Neural cell (in vitro differentiated cells): ENCODE measurements at regions not wholly inside any gene's neighbourhood (a gene's known extent, or its start where the extent isn't known, plus 50 kb on each side); places are given as distances from the start of the nearest gene placed in this dataset.

Source experiments
- H2AFZ ChIP-seq: fragments of 200-600, 300-800 bp; sonication (generic), shearing (Covaris generic); 2 replicates; pipeline ENCODE4 v1.6.0; 2014; ENCODE audit warnings: low read depth, mild to moderate bottlenecking, antibody characterized with exemption, low read length, moderate library complexity
- H3F3A ChIP-seq: fragments of 200-600 bp; shearing (Covaris generic); 2 replicates; pipeline ENCODE4 v1.6.1; 2016; ENCODE audit warnings: mild to moderate bottlenecking, moderate library complexity, mixed read lengths, antibody characterized with exemption, low read length; ENCODE audit not compliant: insufficient read depth, poor library complexity, severe bottlenecking
- H3K27ac ChIP-seq: fragments of 200-600, 300-800 bp; sonication (generic), shearing (Covaris generic); 2 replicates; pipeline ENCODE4 v1.5.1; 2014; ENCODE audit warnings: mild to moderate bottlenecking, low read length, moderate library complexity
- H3K27me3 ChIP-seq: fragments of 300-800, 200-600 bp; sonication (generic), shearing (Covaris generic); 2 replicates; pipeline ENCODE4 v1.6.0; 2014; ENCODE audit warnings: mild to moderate bottlenecking, low read depth, low read length, moderate library complexity; ENCODE audit not compliant: insufficient read depth
- H3K36me3 ChIP-seq: fragments of 300-800, 200-600 bp; sonication (generic), shearing (Covaris generic); 2 replicates; pipeline ENCODE4 v1.5.1; 2014; ENCODE audit warnings: mild to moderate bottlenecking, antibody characterized with exemption, low read length, moderate library complexity; ENCODE audit not compliant: insufficient read depth
- H3K4me2 ChIP-seq: fragments of 300-800, 200-600 bp; sonication (generic), shearing (Covaris generic); 2 replicates; pipeline ENCODE4 v1.6.0; 2014; ENCODE audit warnings: mild to moderate bottlenecking, low read length
- H3K4me3 ChIP-seq: fragments of 300-800, 200-600 bp; sonication (generic), shearing (Covaris generic); 2 replicates; pipeline ENCODE4 v1.5.1; 2014; ENCODE audit warnings: mild to moderate bottlenecking, low read length, moderate library complexity
- H3K79me2 ChIP-seq: fragments of 200-600 bp; shearing (Covaris generic); replicated peaks from 2 replicates; pipeline ENCODE4 v1.6.0; 2014; ENCODE audit warnings: mild to moderate bottlenecking, low read length, moderate library complexity; ENCODE audit not compliant: insufficient read depth
- H3K9ac ChIP-seq: fragments of 300-800, 200-600 bp; sonication (generic), shearing (Covaris generic); 2 replicates; pipeline ENCODE4 v1.6.1; 2016; ENCODE audit warnings: mild to moderate bottlenecking, low read length, mixed read lengths
- H3K9me2 ChIP-seq: fragments of 200-600 bp; shearing (Covaris generic); 2 replicates; pipeline ENCODE4 v1.6.1; 2016; ENCODE audit warnings: mild to moderate bottlenecking, low read length, mixed read lengths; ENCODE audit not compliant: insufficient read depth
- H3K9me3 ChIP-seq: fragments of 200-600, 300-800 bp; sonication (generic), shearing (Covaris generic); 2 replicates; pipeline ENCODE4 v1.6.1; 2016; ENCODE audit warnings: mild to moderate bottlenecking, mixed run types, low read length, moderate library complexity, mixed read lengths
- H4K20me1 ChIP-seq: fragments of 200-600 bp; shearing (Covaris generic); 2 replicates; pipeline ENCODE4 v1.6.1; 2016; ENCODE audit warnings: mild to moderate bottlenecking, mixed run types; ENCODE audit not compliant: insufficient read depth
- EP300 ChIP-seq: fragments of 450-650 bp; conservative IDR thresholded peaks from 2 replicates; pipeline ENCODE4 v1.6.1; 2014; ENCODE audit warnings: antibody characterized with exemption, mild to moderate bottlenecking, moderate library complexity; ENCODE audit not compliant: poor library complexity, severe bottlenecking
- EZH2 ChIP-seq: fragments of 200-600, 300-800 bp; shearing (Covaris generic), sonication (generic); IDR thresholded peaks from 2 replicates; pipeline ENCODE4 v1.6.1; 2014; ENCODE audit warnings: antibody characterized with exemption, low read length, borderline replicate concordance, mild to moderate bottlenecking; ENCODE audit not compliant: insufficient read depth, poor library complexity, severe bottlenecking
- MXI1 ChIP-seq: fragments of 450-650 bp; conservative IDR thresholded peaks from 2 replicates; pipeline ENCODE4 v1.6.1; 2014; ENCODE audit warnings: antibody characterized with exemption, mild to moderate bottlenecking; ENCODE audit not compliant: poor library complexity, severe bottlenecking
- POLR2AphosphoS5 ChIP-seq: IDR thresholded peaks from 2 replicates; pipeline ENCODE4 v1.6.1; 2012
- RAD21 ChIP-seq: fragments of 450-650 bp; conservative IDR thresholded peaks from 2 replicates; pipeline ENCODE4 v1.6.1; 2014; ENCODE audit warnings: antibody characterized with exemption, mild to moderate bottlenecking, moderate library complexity
- SMC3 ChIP-seq: fragments of 450-650 bp; conservative IDR thresholded peaks from 2 replicates; pipeline ENCODE4 v1.6.1; 2014; ENCODE audit warnings: antibody characterized with exemption, mild to moderate bottlenecking, moderate library complexity; ENCODE audit not compliant: poor library complexity
- TAF1 ChIP-seq: IDR thresholded peaks from 2 replicates; pipeline ENCODE4 v1.6.1; 2012; ENCODE audit warnings: low read depth
- TF ChIP-seq, protein P1 (sequence below): fragments of 450-650 bp; IDR thresholded peaks from 2 replicates; pipeline ENCODE4 v1.5.1; 2014; ENCODE audit warnings: antibody characterized with exemption, mild to moderate bottlenecking, moderate library complexity; ENCODE audit not compliant: poor library complexity, severe bottlenecking
- TF ChIP-seq, protein P2 (sequence below): IDR thresholded peaks from 2 replicates; pipeline ENCODE4 v1.6.1; 2012; ENCODE audit warnings: borderline replicate concordance

DNA sequence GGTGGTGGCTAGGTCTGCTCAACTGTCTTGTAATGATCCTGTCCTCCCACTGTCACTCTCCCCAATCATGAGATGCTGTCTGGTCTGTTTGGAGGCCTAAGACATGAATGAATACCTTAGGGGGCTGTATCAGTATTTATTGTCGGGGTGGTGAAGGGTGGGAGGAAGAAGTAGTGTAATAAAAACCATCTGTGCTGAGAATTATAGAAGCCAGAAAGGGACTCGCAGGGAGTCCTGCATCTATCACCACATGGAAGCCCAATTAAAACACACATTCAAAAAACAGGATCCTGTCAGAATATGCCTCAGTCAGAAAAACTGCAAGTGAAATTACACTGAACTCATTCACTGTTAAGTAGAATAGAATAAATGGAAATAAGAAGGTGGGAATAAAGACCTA lies 1134.3 kb upstream of the C9orf72 start:
- no peaks in the 10 kb centered on the region for H4K20me1 ChIP-seq
- H3K79me2 ChIP-seq, result no peaks in the 10 kb centered on the region
- H3K4me3 ChIP-seq, result no peak overlapping the region
- H2AFZ ChIP-seq, result no peak overlapping the region
- H3F3A ChIP-seq, result no peaks in the 10 kb centered on the region
- TF ChIP-seq EZH2, result no peak
- no peak for TF ChIP-seq MXI1
- TF ChIP-seq, protein P1, sequence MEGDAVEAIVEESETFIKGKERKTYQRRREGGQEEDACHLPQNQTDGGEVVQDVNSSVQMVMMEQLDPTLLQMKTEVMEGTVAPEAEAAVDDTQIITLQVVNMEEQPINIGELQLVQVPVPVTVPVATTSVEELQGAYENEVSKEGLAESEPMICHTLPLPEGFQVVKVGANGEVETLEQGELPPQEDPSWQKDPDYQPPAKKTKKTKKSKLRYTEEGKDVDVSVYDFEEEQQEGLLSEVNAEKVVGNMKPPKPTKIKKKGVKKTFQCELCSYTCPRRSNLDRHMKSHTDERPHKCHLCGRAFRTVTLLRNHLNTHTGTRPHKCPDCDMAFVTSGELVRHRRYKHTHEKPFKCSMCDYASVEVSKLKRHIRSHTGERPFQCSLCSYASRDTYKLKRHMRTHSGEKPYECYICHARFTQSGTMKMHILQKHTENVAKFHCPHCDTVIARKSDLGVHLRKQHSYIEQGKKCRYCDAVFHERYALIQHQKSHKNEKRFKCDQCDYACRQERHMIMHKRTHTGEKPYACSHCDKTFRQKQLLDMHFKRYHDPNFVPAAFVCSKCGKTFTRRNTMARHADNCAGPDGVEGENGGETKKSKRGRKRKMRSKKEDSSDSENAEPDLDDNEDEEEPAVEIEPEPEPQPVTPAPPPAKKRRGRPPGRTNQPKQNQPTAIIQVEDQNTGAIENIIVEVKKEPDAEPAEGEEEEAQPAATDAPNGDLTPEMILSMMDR, result no peak
- TF ChIP-seq, protein P2, sequence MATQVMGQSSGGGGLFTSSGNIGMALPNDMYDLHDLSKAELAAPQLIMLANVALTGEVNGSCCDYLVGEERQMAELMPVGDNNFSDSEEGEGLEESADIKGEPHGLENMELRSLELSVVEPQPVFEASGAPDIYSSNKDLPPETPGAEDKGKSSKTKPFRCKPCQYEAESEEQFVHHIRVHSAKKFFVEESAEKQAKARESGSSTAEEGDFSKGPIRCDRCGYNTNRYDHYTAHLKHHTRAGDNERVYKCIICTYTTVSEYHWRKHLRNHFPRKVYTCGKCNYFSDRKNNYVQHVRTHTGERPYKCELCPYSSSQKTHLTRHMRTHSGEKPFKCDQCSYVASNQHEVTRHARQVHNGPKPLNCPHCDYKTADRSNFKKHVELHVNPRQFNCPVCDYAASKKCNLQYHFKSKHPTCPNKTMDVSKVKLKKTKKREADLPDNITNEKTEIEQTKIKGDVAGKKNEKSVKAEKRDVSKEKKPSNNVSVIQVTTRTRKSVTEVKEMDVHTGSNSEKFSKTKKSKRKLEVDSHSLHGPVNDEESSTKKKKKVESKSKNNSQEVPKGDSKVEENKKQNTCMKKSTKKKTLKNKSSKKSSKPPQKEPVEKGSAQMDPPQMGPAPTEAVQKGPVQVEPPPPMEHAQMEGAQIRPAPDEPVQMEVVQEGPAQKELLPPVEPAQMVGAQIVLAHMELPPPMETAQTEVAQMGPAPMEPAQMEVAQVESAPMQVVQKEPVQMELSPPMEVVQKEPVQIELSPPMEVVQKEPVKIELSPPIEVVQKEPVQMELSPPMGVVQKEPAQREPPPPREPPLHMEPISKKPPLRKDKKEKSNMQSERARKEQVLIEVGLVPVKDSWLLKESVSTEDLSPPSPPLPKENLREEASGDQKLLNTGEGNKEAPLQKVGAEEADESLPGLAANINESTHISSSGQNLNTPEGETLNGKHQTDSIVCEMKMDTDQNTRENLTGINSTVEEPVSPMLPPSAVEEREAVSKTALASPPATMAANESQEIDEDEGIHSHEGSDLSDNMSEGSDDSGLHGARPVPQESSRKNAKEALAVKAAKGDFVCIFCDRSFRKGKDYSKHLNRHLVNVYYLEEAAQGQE, result no peak
- no peak for TF ChIP-seq TAF1
- TF ChIP-seq EP300, result no peak
- TF ChIP-seq POLR2AphosphoS5, result no peak
- TF ChIP-seq RAD21, result no peak
- TF ChIP-seq SMC3, result no peak
- no peaks in the 10 kb centered on the region for H3K36me3 ChIP-seq
- no peak overlapping the region for H3K27ac ChIP-seq
- no peak overlapping the region for H3K4me2 ChIP-seq
- H3K9me3 ChIP-seq, result no peaks in the 10 kb centered on the region
- no peak overlapping the region for H3K9ac ChIP-seq
- H3K9me2 ChIP-seq, result no peaks in the 10 kb centered on the region
- H3K27me3 ChIP-seq, result no peaks in the 10 kb centered on the region

- Histone ChIP-seq H3K79me2 (no peaks in the 10 kb centered on the region), H3K4me2 (no peak overlapping the region), H3K9ac (no peak overlapping the region), H3K36me3 (no peaks in the 10 kb centered on the region), H3K4me3 (no peak overlapping the region), H3K9me2 (no peaks in the 10 kb centered on the region), H3F3A (no peaks in the 10 kb centered on the region), H3K27ac (no peak overlapping the region), H2AFZ (no peak overlapping the region), H3K9me3 (no peaks in the 10 kb centered on the region), H4K20me1 (no peaks in the 10 kb centered on the region), H3K27me3 (no peaks in the 10 kb centered on the region)
- no peak for TF ChIP-seq TAF1
- TF ChIP-seq, protein P1, result no peak
Observed at GRCh38 chr9:28714188-28714587, 1140.9 kb upstream of the C9orf72 start.
